Erythroblast (primary cell): ENCODE measurements at regions not wholly inside any gene's neighbourhood (a gene's known extent, or its start where the extent isn't known, plus 50 kb on each side); places are given as distances from the start of the nearest gene placed in this dataset.

Experiments used
- GATA1 ChIP-seq: IDR thresholded peaks from 2 replicates; pipeline ENCODE4 v1.6.1; 2011; ENCODE audit warnings: low read depth, mild to moderate bottlenecking, control low read depth, low read length, moderate library complexity
- POLR2A ChIP-seq: IDR thresholded peaks from 2 replicates; pipeline ENCODE4 v1.6.1; 2011; ENCODE audit warnings: mild to moderate bottlenecking, low read length

GRCh38 chr7:117995850-117996650, 122.8 kb upstream of the CTTNBP2 start:
- TF ChIP-seq POLR2A: no peak
- no peak for TF ChIP-seq GATA1
